PC-9 (cell line): ENCODE measurements at regions not wholly inside any gene's neighbourhood (a gene's known extent, or its start where the extent isn't known, plus 50 kb on each side); places are given as distances from the start of the nearest gene placed in this dataset.

ENCODE experiments used
- BruUV-seq: library from RNA; stranded (reverse); fragments of 400-500 nt; replicated peaks from 2 replicates; lab custom pipeline; 2021; lab: Mats Ljungman, UMichigan
- CTCF ChIA-PET: fragments of 300-600 bp; sonication (Branson Sonifier 250); formaldehyde crosslinking; loops from one replicate; lab custom pipeline; 2022; ENCODE audit warnings: antibody characterized with exemption; lab: Charles Lee
- POLR2A ChIA-PET: fragments of 300-600 bp; sonication (Branson Sonifier 250); formaldehyde crosslinking; loops from one replicate; lab custom pipeline; 2022; ENCODE audit warnings: antibody characterized with exemption; ENCODE audit not compliant: unreplicated experiment; lab: Charles Lee
- DNase-seq, 2 experiments: peaks; one replicate each; pipeline versions ENCODE4 v3.0.0 to v3.0.0-alpha.2; 2015 to 2022; ENCODE audit warnings: mixed read lengths in 1 of 2
- H2AFZ ChIP-seq: fragments of 200-600 bp; sonication (generic); 2 replicates; pipeline ENCODE4 v1.8.1; 2017; ENCODE audit warnings: antibody characterized with exemption
- H3F3A ChIP-seq: fragments of 200-600 bp; sonication (generic); 2 replicates; pipeline ENCODE4 v1.8.1; 2017; ENCODE audit warnings: antibody characterized with exemption, mild to moderate bottlenecking, low read depth; ENCODE audit not compliant: insufficient read depth
- H3K27ac ChIP-seq: fragments of 200-600 bp; sonication (generic); 2 replicates; pipeline ENCODE4 v1.6.1; 2016; ENCODE audit warnings: mixed run types
- H3K27me3 ChIP-seq: fragments of 200-600 bp; sonication (generic); 2 replicates; pipeline ENCODE4 v1.6.1; 2016; ENCODE audit warnings: low read depth, mixed run types; ENCODE audit not compliant: insufficient read depth
- H3K36me3 ChIP-seq: fragments of 200-600 bp; sonication (generic); 2 replicates; pipeline ENCODE4 v1.6.1; 2016; ENCODE audit warnings: low read depth, mixed run types
- H3K4me1 ChIP-seq: fragments of 200-600 bp; sonication (generic); replicated peaks from 2 replicates; pipeline ENCODE4 v1.6.1; 2016; ENCODE audit warnings: mixed run types; ENCODE audit not compliant: insufficient read depth
- H3K4me2 ChIP-seq: fragments of 200-600 bp; sonication (generic); 2 replicates; pipeline ENCODE4 v1.6.1; 2017; ENCODE audit warnings: mixed run types
- H3K4me3 ChIP-seq: fragments of 200-600 bp; sonication (generic); 2 replicates; pipeline ENCODE4 v1.6.1; 2016; ENCODE audit warnings: mixed run types
- H3K79me2 ChIP-seq: fragments of 200-600 bp; sonication (generic); 2 replicates; pipeline ENCODE4 v1.6.1; 2017; ENCODE audit warnings: low read depth, mixed run types
- H3K9me2 ChIP-seq: fragments of 200-600 bp; sonication (generic); 2 replicates; pipeline ENCODE4 v1.8.1; 2017; ENCODE audit warnings: mild to moderate bottlenecking; ENCODE audit not compliant: insufficient read depth
- H3K9me3 ChIP-seq: fragments of 200-600 bp; sonication (generic); 2 replicates; pipeline ENCODE4 v1.8.1; 2016; ENCODE audit warnings: low read depth; ENCODE audit not compliant: insufficient read depth
- H4K20me1 ChIP-seq: fragments of 200-600 bp; sonication (generic); 2 replicates; pipeline ENCODE4 v1.8.1; 2017; ENCODE audit not compliant: insufficient read depth
- CTCF ChIP-seq: fragments of 200-600 bp; sonication (generic); conservative IDR thresholded peaks from 2 replicates; pipeline ENCODE4 v1.6.1; 2017; ENCODE audit warnings: mixed run types, antibody characterized with exemption, mild to moderate bottlenecking, moderate library complexity
- EZH2 ChIP-seq: fragments of 200-600 bp; sonication (generic); IDR thresholded peaks from 2 replicates; pipeline ENCODE4 v1.8.0; 2017; ENCODE audit warnings: antibody characterized with exemption, low read depth
- intact Hi-C: fragments of 100-400 bp; cut with micrococcal nuclease; formaldehyde crosslinking; loops from one replicate; pipeline ENCODE4 v1.10.0; 2022; ENCODE audit not compliant: unreplicated experiment

GRCh38 chr5:62707563-62707962, 128.9 kb downstream of the LRRC70 start:
- Histone ChIP-seq H3F3A (no peaks in the 10 kb centered on the region), H3K27me3 (peaks cover 12% of the 10 kb centered on the region; the same call in 1 of the 2 replicates), H3K36me3 (no peaks in the 10 kb centered on the region), H3K9me3 (no peaks in the 10 kb centered on the region), H2AFZ (no peak overlapping the region), H3K4me1 (no peaks in the 10 kb centered on the region), H3K79me2 (no peaks in the 10 kb centered on the region), H4K20me1 (no peaks in the 10 kb centered on the region), H3K4me2 (no peak overlapping the region), H3K27ac (no peak overlapping the region), H3K9me2 (no peaks in the 10 kb centered on the region), H3K4me3 (no peak overlapping the region)
- no peak for DNase-seq
- intact Hi-C loops, result no loop called here
- CTCF ChIA-PET, result no interaction called here
- BruUV-seq, result no TSS peak
- TF ChIP-seq EZH2, result no peak
- TF ChIP-seq CTCF, result no peak
- POLR2A ChIA-PET, result no interaction called here

- no peaks in the 10 kb centered on the region for H3F3A ChIP-seq
- H4K20me1 ChIP-seq, result no peaks in the 10 kb centered on the region
- TF ChIP-seq CTCF (no peak), EZH2 (no peak)
- H3K4me1 ChIP-seq, result no peaks in the 10 kb centered on the region
- no peak overlapping the region for H3K4me2 ChIP-seq
- H2AFZ ChIP-seq, result no peak overlapping the region
- H3K27ac ChIP-seq, result no peak overlapping the region
- BruUV-seq, result no TSS peak
- no peaks in the 10 kb centered on the region for H3K79me2 ChIP-seq
- no peak for DNase-seq
- peaks cover 14% of the 10 kb centered on the region; the same call in 1 of the 2 replicates for H3K27me3 ChIP-seq
- POLR2A ChIA-PET, result no interaction called here
- no peak overlapping the region for H3K4me3 ChIP-seq
- H3K9me2 ChIP-seq, result no peaks in the 10 kb centered on the region
- H3K9me3 ChIP-seq, result no peaks in the 10 kb centered on the region
- CTCF ChIA-PET, result no interaction called here
- no peaks in the 10 kb centered on the region for H3K36me3 ChIP-seq
- intact Hi-C loops, result no loop called here
Measured at GRCh38 chr5:62707131-62707530, 128.5 kb downstream of the LRRC70 start.

GRCh38 chr5:62705022-62705421, 126.4 kb downstream of the LRRC70 start:
- no peaks in the 10 kb centered on the region for H3K4me1 ChIP-seq
- no peak overlapping the region for H2AFZ ChIP-seq
- ChIA-PET CTCF (no interaction called here), POLR2A (no interaction called here)
- DNase-seq, result no peak
- no peaks in the 10 kb centered on the region for H3K36me3 ChIP-seq
- H4K20me1 ChIP-seq, result no peaks in the 10 kb centered on the region
- no peaks in the 10 kb centered on the region for H3K9me3 ChIP-seq
- intact Hi-C loops, result no loop called here
- no peak overlapping the region for H3K27ac ChIP-seq
- BruUV-seq, result no TSS peak
- peaks cover 16% of the 10 kb centered on the region; the same call in 1 of the 2 replicates for H3K27me3 ChIP-seq
- H3K9me2 ChIP-seq, result no peaks in the 10 kb centered on the region
- H3K79me2 ChIP-seq, result no peaks in the 10 kb centered on the region
- TF ChIP-seq CTCF (no peak), EZH2 (no peak)
- no peak overlapping the region for H3K4me3 ChIP-seq
- no peaks in the 10 kb centered on the region for H3F3A ChIP-seq
- H3K4me2 ChIP-seq, result no peak overlapping the region
